Fibroblast of peridontal ligament (primary cell): ENCODE measurements at regions not wholly inside any gene's neighbourhood (a gene's known extent, or its start where the extent isn't known, plus 50 kb on each side); places are given as distances from the start of the nearest gene placed in this dataset.

Experiments used
- DNase-seq: peaks from one replicate; pipeline ENCODE4 v3.0.0-alpha.2; 2010; ENCODE audit errors: extremely low read depth

- DNase-seq: no peak
Observed at GRCh38 chr2:67232936-67233335, 164.2 kb upstream of the ETAA1 start.

GRCh38 chr2:67234440-67234839 lies 162.7 kb upstream of the ETAA1 start:
- peak; percentile 21 for DNase-seq

DNA sequence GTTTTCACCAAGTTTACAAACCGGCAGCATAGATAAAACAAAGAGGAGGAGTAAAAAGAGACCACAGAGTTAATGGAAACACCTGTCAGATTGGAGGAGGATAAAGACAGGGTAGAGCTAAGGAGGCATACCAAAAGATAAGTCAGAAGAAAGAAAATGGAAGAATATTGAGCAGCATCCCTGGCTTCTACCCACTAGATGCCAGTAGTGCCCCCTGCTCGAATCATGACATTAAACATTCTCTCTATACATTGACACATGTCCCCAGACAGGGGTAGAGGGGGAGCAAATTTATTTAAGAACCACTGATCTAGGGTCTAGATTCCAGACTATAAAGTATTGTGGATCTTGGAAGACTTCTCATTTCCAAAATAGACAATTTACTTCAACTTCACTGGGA lies 159.8 kb upstream of the ETAA1 start:
- DNase-seq: no peak

GRCh38 chr2:67240507-67240906 lies 156.6 kb upstream of the ETAA1 start:
- no peak for DNase-seq

GRCh38 chr2:67241453-67241852 lies 155.7 kb upstream of the ETAA1 start:
- DNase-seq: no peak

- no peak for DNase-seq
Observed at GRCh38 chr2:67242456-67242855, 154.7 kb upstream of the ETAA1 start.

- DNase-seq: no peak
Observed at GRCh38 chr2:67243919-67244318, 153.2 kb upstream of the ETAA1 start.

DNA sequence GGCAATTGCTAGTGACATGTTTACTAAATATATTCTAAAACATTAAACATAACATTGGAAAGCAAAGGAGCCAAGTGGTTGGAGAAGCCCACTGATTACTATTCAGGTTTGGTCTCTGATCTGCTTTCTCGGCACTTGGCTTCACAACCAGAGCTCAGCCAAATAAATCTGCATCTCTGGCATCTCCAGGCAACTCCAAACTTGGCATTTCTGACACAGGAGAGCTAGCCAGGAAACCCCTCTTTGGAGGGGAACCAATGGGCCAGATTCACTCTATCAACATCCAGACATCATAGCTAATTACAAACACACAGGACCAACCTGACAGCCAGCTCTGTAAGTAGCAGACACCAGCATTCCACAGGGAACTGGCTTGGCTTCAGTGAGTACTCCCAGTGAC lies 150.3 kb upstream of the ETAA1 start:
- no peak for DNase-seq

GRCh38 chr2:67251741-67252140 lies 145.4 kb upstream of the ETAA1 start:
- DNase-seq: no peak

DNA sequence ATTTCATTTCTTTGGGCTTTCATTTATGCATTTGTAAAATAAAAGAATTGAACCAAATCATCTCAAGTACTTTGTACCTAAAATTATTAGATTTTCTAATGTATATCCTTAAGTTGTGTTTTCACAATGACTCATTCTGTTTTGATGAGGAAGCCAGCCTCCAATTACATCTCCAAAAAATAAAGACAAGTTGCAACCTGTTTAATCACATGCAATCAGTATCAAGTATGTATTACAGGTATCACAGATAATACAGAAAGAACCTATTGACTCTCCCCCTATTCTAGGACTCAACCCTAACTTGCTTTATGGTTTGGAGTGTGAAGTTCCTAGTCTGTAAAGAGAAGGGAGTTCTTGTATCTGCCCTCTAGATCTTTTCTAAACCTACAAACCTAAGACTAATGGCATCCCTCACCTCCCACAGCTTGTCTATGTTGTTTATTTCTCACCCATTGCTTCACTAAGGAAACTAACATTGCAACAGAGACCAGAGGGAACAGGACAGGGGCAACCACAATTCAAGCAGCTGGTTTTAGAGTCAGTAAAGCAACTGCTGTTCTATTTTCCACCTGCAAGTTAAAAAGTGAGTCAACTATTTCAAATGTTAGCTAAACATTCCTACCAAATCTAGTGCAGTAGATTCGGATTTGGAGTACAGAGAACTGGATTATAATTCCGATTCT lies 141.1 kb upstream of the ETAA1 start:
- DNase-seq: peak; percentile 58

DNA sequence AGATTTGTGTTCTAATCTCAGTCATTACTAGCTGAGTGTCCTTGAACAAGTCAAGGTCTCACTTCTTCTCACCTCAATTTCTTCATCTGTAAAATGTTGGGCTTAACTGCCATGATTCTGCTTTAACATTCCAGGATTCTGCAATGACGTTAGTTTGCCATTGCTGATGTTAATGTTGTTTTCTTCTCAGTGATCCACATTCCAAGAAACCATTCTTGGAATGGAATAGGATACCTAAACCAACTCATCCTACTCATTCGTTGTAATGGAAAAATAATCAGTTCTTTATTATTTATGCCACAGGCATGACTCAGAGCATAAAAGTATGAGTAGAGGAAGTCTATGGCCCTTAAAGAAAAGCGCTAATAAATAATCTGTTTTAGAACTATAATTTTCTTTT lies 140.2 kb upstream of the ETAA1 start:
- peak; percentile 75 for DNase-seq

GRCh38 chr2:67258122-67258521 lies 139.0 kb upstream of the ETAA1 start:
- DNase-seq: no peak

DNA sequence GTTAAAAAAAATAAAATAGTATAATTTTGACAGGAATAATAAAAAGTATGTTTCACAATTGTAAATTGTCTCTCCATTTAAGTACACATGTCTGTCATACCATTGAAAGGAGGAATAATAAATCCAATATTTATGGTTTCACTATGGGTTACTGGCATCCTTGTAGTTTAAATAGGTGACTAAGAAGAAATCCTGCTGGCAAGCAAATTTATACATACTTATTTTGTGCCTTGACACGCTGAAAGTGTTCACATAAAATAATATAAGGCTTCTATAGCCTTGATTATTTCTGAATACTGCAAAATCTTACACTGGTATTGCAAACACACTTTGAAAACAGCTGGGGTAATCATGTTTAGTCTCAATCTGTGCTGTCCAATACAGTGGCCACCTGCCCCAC lies 138.3 kb upstream of the ETAA1 start:
- no peak for DNase-seq

DNA sequence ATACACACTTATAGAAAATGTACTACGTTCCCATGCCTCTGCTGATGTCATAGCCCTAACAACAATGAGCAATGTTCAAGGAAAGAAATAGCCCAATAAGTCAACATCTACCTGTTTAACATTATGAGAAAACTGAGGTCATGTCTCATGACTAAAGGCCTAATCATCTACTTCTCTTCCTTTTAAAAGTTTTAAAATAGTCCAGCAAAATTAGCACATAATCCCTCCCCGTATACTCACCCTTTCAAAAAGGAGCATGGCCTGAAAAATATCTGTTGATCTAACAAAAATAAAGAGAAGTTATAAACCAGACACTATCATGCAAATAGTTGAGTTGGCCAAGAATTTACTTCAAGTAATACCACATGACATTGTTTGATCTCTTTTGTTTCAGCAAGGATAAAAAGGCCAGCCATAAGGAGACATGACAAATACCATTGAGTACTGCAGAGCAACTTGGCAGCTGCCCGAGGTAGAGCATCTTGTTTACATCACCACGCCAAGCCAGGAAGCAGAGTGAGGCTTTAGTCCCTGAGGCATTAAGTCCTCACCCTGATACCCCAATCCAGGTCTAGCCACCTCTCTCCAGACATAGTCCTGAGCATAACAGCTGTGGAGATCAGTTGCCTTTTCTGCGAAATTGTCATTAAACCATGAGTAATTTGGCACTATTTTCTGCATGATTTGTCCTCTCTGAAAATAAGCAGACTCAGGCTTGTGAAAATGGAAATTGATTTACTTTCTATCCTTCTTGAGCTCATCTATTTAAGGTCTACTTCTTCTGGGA lies 137.4 kb upstream of the ETAA1 start:
- DNase-seq: peak; percentile 81

DNA sequence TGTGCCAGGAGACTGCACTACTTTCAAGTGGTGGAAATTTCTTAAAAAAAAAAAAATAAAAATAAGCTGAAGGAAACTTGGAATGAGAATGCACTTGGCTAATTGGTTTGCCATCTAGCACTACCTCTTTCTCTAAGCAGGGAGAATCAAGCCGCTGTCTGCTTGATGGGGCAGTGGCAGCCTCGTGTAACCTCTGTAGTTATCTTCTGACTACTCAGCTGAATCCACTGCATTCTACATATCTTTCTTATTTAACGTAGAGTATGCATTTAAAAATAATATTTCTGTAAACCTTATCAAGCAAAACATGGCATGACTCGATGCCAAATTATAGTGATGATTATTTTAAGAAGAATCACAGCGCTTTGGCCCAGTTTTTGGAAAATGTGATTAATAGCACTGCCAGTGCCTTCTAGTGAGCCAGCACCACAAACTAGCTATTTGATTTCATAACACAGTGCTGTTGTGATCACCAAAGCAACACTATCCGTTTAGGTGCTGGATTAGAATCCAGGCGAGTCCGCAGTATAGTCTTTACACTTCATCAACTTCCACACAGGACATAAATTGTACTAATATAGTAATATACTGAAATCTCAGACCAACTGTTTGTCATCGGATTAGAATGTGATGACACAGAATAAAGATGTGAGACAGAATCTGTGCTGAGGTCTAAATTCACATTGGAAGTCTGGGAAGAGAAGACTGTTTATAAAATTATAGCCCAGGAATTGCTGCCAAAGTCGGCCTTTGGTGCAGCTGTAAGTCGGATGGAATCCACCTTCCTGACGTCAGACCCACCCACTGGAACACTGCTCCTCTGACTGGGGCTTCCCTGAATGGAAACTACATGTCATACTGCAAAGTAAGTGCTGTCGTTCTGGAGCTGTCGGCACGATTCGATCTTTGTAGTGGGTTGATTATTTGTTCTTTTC lies 136.5 kb upstream of the ETAA1 start:
- peak; percentile 100 for DNase-seq

DNA sequence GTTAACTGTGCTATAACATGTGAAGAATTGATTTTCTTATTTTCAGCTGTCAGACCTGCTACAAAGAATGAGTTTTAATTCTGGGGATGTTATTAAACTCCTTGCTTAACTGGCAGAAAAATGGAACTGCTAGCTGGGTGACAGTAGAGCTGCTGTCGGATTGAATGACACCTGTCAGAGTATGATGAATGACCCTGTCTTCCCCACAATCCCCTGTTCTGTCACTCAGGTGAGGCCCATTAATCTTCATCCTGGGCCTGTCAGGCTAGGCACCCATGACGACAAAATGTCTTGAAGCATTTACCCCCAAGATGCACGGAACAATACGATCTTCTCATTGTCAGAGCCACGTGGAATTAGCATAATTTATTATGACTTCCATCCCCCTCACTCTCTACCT lies 129.9 kb upstream of the ETAA1 start:
- no peak for DNase-seq

- DNase-seq: peak; percentile 33
Observed at GRCh38 chr2:67268797-67269196, 128.3 kb upstream of the ETAA1 start.

DNA sequence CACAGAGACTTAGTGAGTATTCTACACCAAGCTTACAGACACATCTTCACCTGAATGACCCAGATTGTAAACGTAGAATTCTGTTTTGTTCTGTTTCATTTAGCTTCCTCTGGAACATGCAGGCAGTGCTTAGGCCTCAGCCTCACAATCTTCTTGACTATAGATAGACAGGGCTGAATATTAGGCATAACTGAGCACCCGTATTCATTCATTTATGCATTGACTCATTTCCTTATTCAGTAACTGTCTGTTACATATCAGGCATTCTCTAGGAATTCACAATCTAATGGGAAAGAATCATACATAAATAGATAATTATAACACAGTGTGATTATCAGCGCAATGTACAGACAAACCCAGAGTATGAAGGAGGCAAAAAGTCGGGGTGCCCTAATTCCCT lies 124.9 kb upstream of the ETAA1 start:
- DNase-seq: no peak

GRCh38 chr2:67277450-67277849 lies 119.7 kb upstream of the ETAA1 start:
- no peak for DNase-seq

DNA sequence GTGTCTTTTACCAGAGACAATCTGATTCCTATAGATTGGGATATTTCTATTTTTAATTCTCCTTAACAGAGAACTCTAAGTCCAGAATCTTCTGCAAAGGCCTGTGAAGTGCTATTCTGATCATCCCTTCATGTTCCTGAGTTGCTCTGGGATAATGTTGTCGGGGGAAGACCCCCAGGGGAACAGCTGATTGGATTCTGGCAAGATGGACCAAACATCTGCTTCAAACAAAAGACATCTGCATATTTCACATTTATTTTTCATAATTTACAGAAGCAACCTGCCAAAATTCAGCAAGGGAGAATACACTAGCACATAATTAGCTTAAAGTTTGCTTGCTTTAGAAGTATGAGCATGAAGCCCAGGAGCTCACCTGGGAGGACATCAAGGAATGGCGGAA lies 116.0 kb upstream of the ETAA1 start:
- peak; percentile 45 for DNase-seq

- DNase-seq: no peak
Observed at GRCh38 chr2:67283641-67284040, 113.5 kb upstream of the ETAA1 start.

GRCh38 chr2:67286981-67287759 lies 110.0 kb upstream of the ETAA1 start:
- no peak for DNase-seq
